ENCODE measurements at regions not wholly inside any gene's neighbourhood (a gene's known extent, or its start where the extent isn't known, plus 50 kb on each side); places are given as distances from the start of the nearest gene placed in this dataset.

DNA sequence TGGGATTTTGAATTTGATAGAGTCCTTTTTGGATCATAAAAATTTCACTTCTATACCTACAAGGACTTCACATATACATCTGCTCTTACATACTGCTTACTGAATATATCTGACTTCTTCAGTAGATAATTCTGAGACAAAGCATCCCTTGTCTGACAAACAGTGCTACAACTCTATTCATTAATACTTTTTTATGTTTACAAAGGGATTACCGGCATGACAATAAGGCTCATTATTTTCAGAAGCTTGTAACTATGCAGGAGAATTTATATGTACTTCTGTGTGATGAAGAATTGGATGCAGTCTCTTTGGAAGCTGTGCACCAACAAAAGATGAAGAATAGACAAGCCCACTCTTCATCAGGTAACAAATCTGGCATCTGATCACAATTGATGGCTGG lies 1070.3 kb downstream of the STIM2 start:
- Histone ChIP-seq H3K27ac (no peak overlapping the region), H3K36me3 (no peaks in the 10 kb centered on the region), H3K27me3 (no peaks in the 10 kb centered on the region), H3K9me3 (no peaks in the 10 kb centered on the region), H3K4me1 (no peaks in the 10 kb centered on the region), H3K4me3 (no peak overlapping the region)
- TF ChIP-seq, protein P1, sequence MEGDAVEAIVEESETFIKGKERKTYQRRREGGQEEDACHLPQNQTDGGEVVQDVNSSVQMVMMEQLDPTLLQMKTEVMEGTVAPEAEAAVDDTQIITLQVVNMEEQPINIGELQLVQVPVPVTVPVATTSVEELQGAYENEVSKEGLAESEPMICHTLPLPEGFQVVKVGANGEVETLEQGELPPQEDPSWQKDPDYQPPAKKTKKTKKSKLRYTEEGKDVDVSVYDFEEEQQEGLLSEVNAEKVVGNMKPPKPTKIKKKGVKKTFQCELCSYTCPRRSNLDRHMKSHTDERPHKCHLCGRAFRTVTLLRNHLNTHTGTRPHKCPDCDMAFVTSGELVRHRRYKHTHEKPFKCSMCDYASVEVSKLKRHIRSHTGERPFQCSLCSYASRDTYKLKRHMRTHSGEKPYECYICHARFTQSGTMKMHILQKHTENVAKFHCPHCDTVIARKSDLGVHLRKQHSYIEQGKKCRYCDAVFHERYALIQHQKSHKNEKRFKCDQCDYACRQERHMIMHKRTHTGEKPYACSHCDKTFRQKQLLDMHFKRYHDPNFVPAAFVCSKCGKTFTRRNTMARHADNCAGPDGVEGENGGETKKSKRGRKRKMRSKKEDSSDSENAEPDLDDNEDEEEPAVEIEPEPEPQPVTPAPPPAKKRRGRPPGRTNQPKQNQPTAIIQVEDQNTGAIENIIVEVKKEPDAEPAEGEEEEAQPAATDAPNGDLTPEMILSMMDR (IDR thresholded peaks at IDR 0.05), result no peak
- no peak for TF ChIP-seq POLR2A (IDR thresholded peaks at IDR 0.05)
- DNase-seq, result no peak

- no peak for TF ChIP-seq POLR2A (IDR thresholded peaks at IDR 0.05)
- TF ChIP-seq, protein P1 (IDR thresholded peaks at IDR 0.05), result no peak
- Histone ChIP-seq H3K9me3 (no peaks in the 10 kb centered on the region), H3K27ac (no peak overlapping the region), H3K27me3 (no peaks in the 10 kb centered on the region), H3K4me1 (no peaks in the 10 kb centered on the region), H3K36me3 (no peaks in the 10 kb centered on the region), H3K4me3 (no peak overlapping the region)
- no peak for DNase-seq
Measured at GRCh38 chr4:27931584-27931983, 1070.9 kb downstream of the STIM2 start.

DNA sequence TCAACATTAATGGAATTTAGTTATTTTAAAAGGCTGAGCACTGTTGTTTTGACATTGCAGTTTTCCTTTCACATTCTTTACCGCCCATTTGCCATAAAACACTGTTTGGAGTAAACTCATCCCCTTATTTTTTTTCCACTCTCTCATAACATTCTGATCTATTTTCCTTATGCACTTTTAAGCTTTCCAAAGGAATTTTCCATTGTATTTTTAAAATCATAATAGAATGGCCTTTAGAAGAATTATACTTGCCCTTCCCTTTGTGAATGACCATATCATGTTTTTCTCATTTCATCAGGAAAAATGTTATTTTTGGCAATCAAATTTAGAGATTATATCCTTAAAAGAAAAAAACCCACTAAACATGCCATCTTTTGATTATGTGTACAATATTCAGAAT lies 1074.2 kb downstream of the STIM2 start:
- H3K27ac ChIP-seq, result no peak overlapping the region
- TF ChIP-seq POLR2A (IDR thresholded peaks at IDR 0.05), result no peak
- TF ChIP-seq, protein P1 (IDR thresholded peaks at IDR 0.05), result no peak
- H3K4me1 ChIP-seq, result no peaks in the 10 kb centered on the region
- no peak overlapping the region for H3K4me3 ChIP-seq
- H3K27me3 ChIP-seq, result no peaks in the 10 kb centered on the region
- DNase-seq, result no peak
- no peaks in the 10 kb centered on the region for H3K9me3 ChIP-seq
- no peaks in the 10 kb centered on the region for H3K36me3 ChIP-seq

DNA sequence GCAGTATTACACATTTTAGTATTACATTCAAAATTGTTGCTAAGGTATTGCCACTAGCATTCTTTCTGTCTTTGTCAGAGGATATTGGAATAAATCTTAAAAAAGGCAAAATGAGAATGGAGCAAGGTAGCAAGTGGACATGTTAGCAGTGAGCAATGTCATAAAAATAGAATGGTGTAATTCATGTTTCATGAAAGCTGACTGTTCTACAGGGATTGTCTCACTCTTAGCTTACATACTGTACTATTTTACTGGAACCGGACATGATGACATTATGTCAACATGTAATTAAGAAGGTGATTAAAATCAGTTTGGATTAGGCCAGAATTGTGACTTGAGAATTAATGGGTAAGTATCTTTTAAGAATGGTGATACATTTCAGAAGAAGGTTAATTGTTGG lies 1086.2 kb downstream of the STIM2 start:
- Histone ChIP-seq H3K9me3 (peaks cover 0 to 3% (median 0%) of the 10 kb centered on the region in 4 donors), H3K36me3 (no peaks in the 10 kb centered on the region), H3K4me1 (no peaks in the 10 kb centered on the region), H3K4me3 (no peak overlapping the region), H3K27me3 (no peaks in the 10 kb centered on the region), H3K27ac (no peak overlapping the region)
- no peak for DNase-seq
- no peak for TF ChIP-seq POLR2A (IDR thresholded peaks at IDR 0.05)
- TF ChIP-seq, protein P1 (IDR thresholded peaks at IDR 0.05), result no peak

- H3K27ac ChIP-seq, result no peak overlapping the region
- TF ChIP-seq, protein P1 (IDR thresholded peaks at IDR 0.05), result no peak
- TF ChIP-seq POLR2A (IDR thresholded peaks at IDR 0.05), result no peak
- H3K36me3 ChIP-seq, result no peaks in the 10 kb centered on the region
- H3K27me3 ChIP-seq, result no peaks in the 10 kb centered on the region
- H3K4me1 ChIP-seq, result no peaks in the 10 kb centered on the region
- no peak overlapping the region for H3K4me3 ChIP-seq
- H3K9me3 ChIP-seq, result peaks cover 0 to 3% (median 0%) of the 10 kb centered on the region in 4 donors
- no peak for DNase-seq
Measured at GRCh38 chr4:27947302-27947701, 1086.7 kb downstream of the STIM2 start.

DNA sequence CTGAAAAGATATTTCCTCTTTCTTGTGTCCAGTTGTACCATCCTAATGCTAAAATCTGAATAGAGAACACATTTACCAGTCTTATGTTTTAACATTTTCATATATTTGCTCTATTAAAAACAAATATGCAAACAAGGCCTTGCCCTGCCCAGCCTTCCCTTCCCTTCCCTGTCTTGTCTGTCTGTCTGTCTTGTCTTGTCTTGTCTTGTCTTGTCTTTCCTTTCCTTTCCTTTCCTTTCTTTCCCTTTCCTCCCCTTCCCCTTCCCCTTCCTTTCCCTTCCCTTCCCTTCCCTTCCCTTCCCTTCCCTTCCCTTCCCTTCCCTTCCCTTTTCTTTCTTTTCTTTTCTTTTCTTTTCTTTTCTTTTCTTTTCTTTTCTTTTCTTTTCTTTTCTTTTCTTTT lies 1103.5 kb downstream of the STIM2 start:
- no peaks in the 10 kb centered on the region for H3K4me1 ChIP-seq
- no peak for TF ChIP-seq POLR2A (IDR thresholded peaks at IDR 0.05)
- TF ChIP-seq, protein P1 (IDR thresholded peaks at IDR 0.05), result no peak
- H3K9me3 ChIP-seq, result no peaks in the 10 kb centered on the region
- H3K27me3 ChIP-seq, result no peaks in the 10 kb centered on the region
- H3K36me3 ChIP-seq, result no peaks in the 10 kb centered on the region
- no peak overlapping the region for H3K4me3 ChIP-seq
- H3K27ac ChIP-seq, result no peak overlapping the region
- DNase-seq, result no peak
